ENCODE measurements at regions not wholly inside any gene's neighbourhood (a gene's known extent, or its start where the extent isn't known, plus 50 kb on each side); places are given as distances from the start of the nearest gene placed in this dataset.

DNA sequence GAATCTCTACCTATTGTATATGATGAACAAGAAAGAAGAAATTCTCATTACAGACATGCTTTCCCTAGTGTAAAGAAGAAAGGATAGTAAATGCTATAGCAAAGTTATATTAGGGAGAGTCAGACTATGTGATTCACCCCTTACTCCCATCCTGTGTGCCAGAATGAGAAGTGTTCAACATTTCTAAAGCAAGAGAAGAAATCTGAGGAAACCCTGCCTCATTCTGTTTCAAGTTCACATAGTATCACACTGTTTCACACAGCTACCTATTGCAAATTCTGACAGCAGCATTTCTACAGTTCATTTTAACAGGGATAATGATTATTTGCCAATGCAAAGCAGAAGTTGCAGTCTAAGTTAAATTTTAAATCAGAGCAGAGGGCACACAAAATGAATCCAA, 267.2 kb upstream of the TCF21 start:
- TF ChIP-seq CTCF (IDR thresholded peaks at IDR 0.05; ENCODE audit: low read depth, low read length, poor library complexity, severe bottlenecking), result no peak
- TF ChIP-seq EZH2phosphoT487 (IDR thresholded peaks at IDR 0.05; ENCODE audit: borderline replicate concordance, low read length), result no peak
